ENCODE measurements at regions not wholly inside any gene's neighbourhood (a gene's known extent, or its start where the extent isn't known, plus 50 kb on each side); places are given as distances from the start of the nearest gene placed in this dataset.

DNA sequence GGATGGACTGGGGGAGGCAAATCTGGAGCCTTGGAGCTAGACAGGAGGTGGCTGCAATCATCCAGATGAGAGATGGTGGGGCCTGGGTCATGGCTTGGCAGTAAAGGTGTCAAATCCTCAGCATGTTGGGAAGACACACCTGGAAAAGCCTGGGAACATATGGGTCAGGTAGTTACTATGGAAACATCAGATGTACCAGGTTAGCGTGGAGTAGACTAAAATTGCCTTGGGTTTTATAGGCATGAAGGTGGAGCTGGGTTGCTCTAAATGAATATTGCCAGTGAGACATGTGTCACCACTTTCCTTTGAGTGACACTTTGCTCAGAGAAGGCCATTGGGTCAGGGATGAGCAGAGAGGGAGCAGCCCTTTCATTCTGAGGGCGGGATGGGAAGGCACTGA is 473.7 kb downstream of the TBC1D22A start:
- in situ Hi-C loops (cut with MboI) = no loop called here
- Histone ChIP-seq H4K20me1 (ENCODE audit: insufficient read depth) (no peaks in the 10 kb centered on the region), H3K27me3 (replicated peaks; ENCODE audit: insufficient read depth) (no peaks in the 10 kb centered on the region), H3K4me2 (ENCODE audit: unreplicated experiment) (no peak overlapping the region), H3F3A (ENCODE audit: insufficient read depth) (no peaks in the 10 kb centered on the region), H3K79me2 (ENCODE audit: insufficient read depth) (no peaks in the 10 kb centered on the region), H3K4me3 (no peak overlapping the region), H3K9ac (no peak overlapping the region), H3K27ac (no peak overlapping the region), H3K4me1 (ENCODE audit: insufficient read depth) (no peaks in the 10 kb centered on the region), H3K36me3 (ENCODE audit: low read depth) (no peaks in the 10 kb centered on the region), H3K9me2 (ENCODE audit: insufficient read depth) (no peaks in the 10 kb centered on the region), H3K9me3 (ENCODE audit: low read depth) (no peaks in the 10 kb centered on the region), H2AFZ (no peak overlapping the region)
- DNase-seq = no peak
- TF ChIP-seq EZH2 (IDR thresholded peaks at IDR 0.05; ENCODE audit: insufficient read depth, poor library complexity, severe bottlenecking) = no peak
- no peak for TF ChIP-seq EZH2phosphoT487 (IDR thresholded peaks at IDR 0.05; ENCODE audit: insufficient read depth, low read depth)
- 32 to 33% methylated on average over 2 of the region's 2 CpGs for WGBS, 2 experiments (ENCODE audit: low coverage in 1 of 2, low lambda C conversion rate in 2 of 2, missing lambda C conversion rate in 2 of 2)

DNA sequence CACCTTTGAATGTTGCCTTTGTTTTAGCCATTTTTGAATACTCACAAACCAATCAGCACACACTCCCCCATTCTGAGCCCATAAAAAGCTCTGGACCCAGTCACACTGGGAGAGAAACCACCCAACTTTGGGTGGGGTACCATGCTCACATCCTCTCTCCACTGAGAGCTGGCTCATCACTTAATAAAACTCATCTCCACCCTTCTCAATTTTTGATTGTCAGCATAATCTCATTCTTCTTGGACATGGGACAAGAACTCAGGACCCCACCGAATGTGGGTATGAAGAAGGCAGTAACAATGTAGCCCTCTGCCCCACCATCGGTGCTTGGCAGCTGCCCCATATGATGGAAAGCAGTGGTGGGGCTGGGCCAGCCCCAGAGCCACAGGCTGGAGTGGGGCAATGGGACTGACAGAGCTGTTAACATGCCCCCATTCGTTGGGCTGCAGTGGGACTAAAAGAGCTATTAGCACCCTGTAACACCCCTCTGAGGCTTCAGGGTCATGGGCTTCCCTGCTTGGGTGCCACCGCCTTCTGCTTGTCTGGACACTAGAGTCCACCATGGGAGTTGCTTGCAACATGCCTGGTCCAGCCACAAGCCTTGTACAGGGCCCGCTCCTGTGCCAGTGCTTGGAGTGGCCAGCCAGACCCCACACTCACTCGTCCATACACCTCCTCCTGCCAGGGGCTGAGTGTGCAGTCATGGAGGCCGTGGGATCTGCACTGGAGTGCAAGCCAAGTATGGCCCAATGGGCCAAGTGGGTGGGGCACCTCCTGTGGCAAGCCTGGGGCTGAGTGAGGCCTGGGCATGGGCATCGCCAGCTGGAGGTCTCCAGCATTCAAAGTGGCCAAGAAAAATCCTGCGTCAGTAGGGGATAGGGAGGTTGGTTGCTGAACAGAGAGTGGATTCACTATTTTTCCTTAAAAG is 471.1 kb downstream of the TBC1D22A start:
- Histone ChIP-seq H3F3A (ENCODE audit: insufficient read depth) (no peaks in the 10 kb centered on the region), H2AFZ (no peak overlapping the region), H3K4me3 (no peak overlapping the region), H3K27ac (no peak overlapping the region), H3K9me2 (ENCODE audit: insufficient read depth) (no peaks in the 10 kb centered on the region), H3K9ac (no peak overlapping the region), H4K20me1 (ENCODE audit: insufficient read depth) (no peaks in the 10 kb centered on the region), H3K27me3 (replicated peaks; ENCODE audit: insufficient read depth) (no peaks in the 10 kb centered on the region), H3K79me2 (ENCODE audit: insufficient read depth) (no peaks in the 10 kb centered on the region), H3K9me3 (ENCODE audit: low read depth) (no peaks in the 10 kb centered on the region), H3K4me1 (ENCODE audit: insufficient read depth) (no peaks in the 10 kb centered on the region), H3K4me2 (ENCODE audit: unreplicated experiment) (no peak overlapping the region), H3K36me3 (ENCODE audit: low read depth) (no peaks in the 10 kb centered on the region)
- no peak for DNase-seq
- in situ Hi-C loops (cut with MboI) = no loop called here
- TF ChIP-seq EZH2 (IDR thresholded peaks at IDR 0.05; ENCODE audit: insufficient read depth, poor library complexity, severe bottlenecking) (no peak), EZH2phosphoT487 (IDR thresholded peaks at IDR 0.05; ENCODE audit: insufficient read depth, low read depth) (no peak)
- WGBS, 2 experiments (ENCODE audit: low coverage in 1 of 2, low lambda C conversion rate in 2 of 2, missing lambda C conversion rate in 2 of 2) = 14 to 22% methylated on average over 9 of the region's 9 CpGs

- Histone ChIP-seq H3K9me3 (ENCODE audit: low read depth) (no peaks in the 10 kb centered on the region), H4K20me1 (ENCODE audit: insufficient read depth) (no peaks in the 10 kb centered on the region), H3K4me1 (ENCODE audit: insufficient read depth) (no peaks in the 10 kb centered on the region), H3K9ac (no peak overlapping the region), H3K4me3 (no peak overlapping the region), H3K27ac (no peak overlapping the region), H3F3A (ENCODE audit: insufficient read depth) (no peaks in the 10 kb centered on the region), H2AFZ (no peak overlapping the region), H3K36me3 (ENCODE audit: low read depth) (no peaks in the 10 kb centered on the region), H3K27me3 (replicated peaks; ENCODE audit: insufficient read depth) (no peaks in the 10 kb centered on the region), H3K9me2 (ENCODE audit: insufficient read depth) (no peaks in the 10 kb centered on the region), H3K4me2 (ENCODE audit: unreplicated experiment) (no peak overlapping the region), H3K79me2 (ENCODE audit: insufficient read depth) (no peaks in the 10 kb centered on the region)
- in situ Hi-C loops (cut with MboI) = no loop called here
- TF ChIP-seq EZH2 (IDR thresholded peaks at IDR 0.05; ENCODE audit: insufficient read depth, poor library complexity, severe bottlenecking) = no peak
- TF ChIP-seq EZH2phosphoT487 (IDR thresholded peaks at IDR 0.05; ENCODE audit: insufficient read depth, low read depth) = no peak
- DNase-seq = no peak
- 45 to 52% methylated on average over 7 of the region's 7 CpGs for WGBS, 2 experiments (ENCODE audit: low coverage in 1 of 2, low lambda C conversion rate in 2 of 2, missing lambda C conversion rate in 2 of 2)
These were observed 470.3 kb downstream of the TBC1D22A start for GRCh38 chr22:47232753-47233152.

DNA sequence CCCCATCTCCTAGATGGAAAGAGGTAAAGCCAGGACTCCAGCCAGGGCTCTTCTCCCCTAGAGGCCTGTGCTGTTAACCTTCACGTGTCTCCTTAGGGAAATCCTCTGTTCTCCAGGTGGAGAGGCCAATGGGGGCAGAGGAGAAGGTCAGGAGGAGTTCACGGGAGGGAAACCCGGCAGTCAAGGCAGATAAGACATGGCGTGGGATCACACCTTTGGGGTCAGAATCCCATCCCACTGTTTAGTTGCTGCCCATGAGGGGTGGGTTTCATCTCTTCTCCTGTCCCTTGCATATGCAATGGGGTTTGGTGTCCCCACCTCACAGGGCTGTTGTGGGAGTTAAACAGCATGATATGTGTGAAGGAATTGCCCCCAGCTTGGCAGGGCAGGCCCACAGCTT is 469.7 kb downstream of the TBC1D22A start:
- in situ Hi-C loops (cut with MboI) = no loop called here
- no peak overlapping the region for H3K27ac ChIP-seq
- H3F3A ChIP-seq (ENCODE audit: insufficient read depth) = no peaks in the 10 kb centered on the region
- H3K4me1 ChIP-seq (ENCODE audit: insufficient read depth) = no peaks in the 10 kb centered on the region
- H4K20me1 ChIP-seq (ENCODE audit: insufficient read depth) = no peaks in the 10 kb centered on the region
- no peaks in the 10 kb centered on the region for H3K9me2 ChIP-seq (ENCODE audit: insufficient read depth)
- no peaks in the 10 kb centered on the region for H3K9me3 ChIP-seq (ENCODE audit: low read depth)
- no peak overlapping the region for H3K4me3 ChIP-seq
- no peaks in the 10 kb centered on the region for H3K27me3 ChIP-seq (replicated peaks; ENCODE audit: insufficient read depth)
- TF ChIP-seq EZH2 (IDR thresholded peaks at IDR 0.05; ENCODE audit: insufficient read depth, poor library complexity, severe bottlenecking) = no peak
- TF ChIP-seq EZH2phosphoT487 (IDR thresholded peaks at IDR 0.05; ENCODE audit: insufficient read depth, low read depth) = no peak
- WGBS, 2 experiments (ENCODE audit: low coverage in 1 of 2, low lambda C conversion rate in 2 of 2, missing lambda C conversion rate in 2 of 2) = 34 to 48% methylated on average over 4 of the region's 4 CpGs
- no peaks in the 10 kb centered on the region for H3K36me3 ChIP-seq (ENCODE audit: low read depth)
- H3K4me2 ChIP-seq (ENCODE audit: unreplicated experiment) = no peak overlapping the region
- no peaks in the 10 kb centered on the region for H3K79me2 ChIP-seq (ENCODE audit: insufficient read depth)
- no peak overlapping the region for H3K9ac ChIP-seq
- DNase-seq = no peak
- H2AFZ ChIP-seq = no peak overlapping the region
